ENCODE measurements at regions not wholly inside any gene's neighbourhood (a gene's known extent, or its start where the extent isn't known, plus 50 kb on each side); places are given as distances from the start of the nearest gene placed in this dataset.

- Histone ChIP-seq H3K27me3 (ENCODE audit: control insufficient read depth, insufficient read depth, low read length) (no peaks in the 10 kb centered on the region; the same call in 1 of the 2 replicates), H3K9me1 (ENCODE audit: insufficient read depth, low read length) (no peaks in the 10 kb centered on the region), H3K4me2 (ENCODE audit: low read depth, low read length) (no peak overlapping the region), H3K4ac (ENCODE audit: low read depth, low read length) (no peak overlapping the region), H3K18ac (ENCODE audit: low read depth, low read length) (no peak overlapping the region), H3K4me3 (ENCODE audit: insufficient read depth, low read depth, low read length) (no peak overlapping the region), H4K91ac (ENCODE audit: insufficient read depth, low read depth, low read length) (no peak overlapping the region), H4K20me1 (ENCODE audit: insufficient read depth, low read length) (no peaks in the 10 kb centered on the region), H3K36me3 (ENCODE audit: control insufficient read depth, insufficient read depth, low read length) (no peaks in the 10 kb centered on the region), H3K4me1 (ENCODE audit: control insufficient read depth, insufficient read depth, low read length) (no peaks in the 10 kb centered on the region), H2AK5ac (ENCODE audit: low read depth, low read length) (no peak overlapping the region), H3K9ac (ENCODE audit: low read depth, low read length) (no peak overlapping the region), H3K9me3 (ENCODE audit: control insufficient read depth, insufficient read depth, low read length) (peaks cover 17% of the 10 kb centered on the region; the same call in 1 of the 2 replicates), H2BK5ac (ENCODE audit: low read depth, low read length, poor library complexity, severe bottlenecking) (no peak overlapping the region), H3K79me1 (ENCODE audit: low read depth in 1 of 2, low read length in 2 of 2) (no peaks in the 10 kb centered on the region), H2BK20ac (ENCODE audit: low read depth, low read length) (no peak overlapping the region), H4K8ac (ENCODE audit: low read depth in 2 of 2, low read length in 2 of 2) (no peak overlapping the region), H2AFZ (replicated peaks; ENCODE audit: low read length, poor library complexity) (no peak overlapping the region), H4K5ac (ENCODE audit: low read depth, low read length) (no peak overlapping the region), H3K56ac (ENCODE audit: extremely low read depth, insufficient read depth, low read length) (no peak overlapping the region), H3K27ac (ENCODE audit: insufficient read depth, low read length) (no peak overlapping the region), H2BK120ac (ENCODE audit: low read depth, low read length) (no peak overlapping the region), H3K23ac (ENCODE audit: low read depth, low read length) (no peak overlapping the region), H3K14ac (replicated peaks; ENCODE audit: low read depth, low read length) (no peak overlapping the region), H2BK15ac (ENCODE audit: low read depth, low read length) (no peak overlapping the region), H2AK9ac (replicated peaks; ENCODE audit: low read depth, low read length, poor library complexity) (no peak overlapping the region)
- in situ Hi-C loops (cut with MboI; ENCODE audit: low sequenced_read_pairs), result no loop called here
- ATAC-seq (ENCODE audit: low read depth) (no peak), DNase-seq (no peak)
- WGBS, 2 experiments (ENCODE audit: extremely low coverage in 2 of 2, insufficient read length in 1 of 2), result 25% methylated on average over 2 of the region's 6 CpGs; no CpG with 5 or more reads in 1 of the 2 experiments
- dilution Hi-C loops (cut with HindIII; ENCODE audit: low sequenced_read_pairs, unreplicated experiment), result no loop called here
- TF ChIP-seq MAZ (IDR thresholded peaks at IDR 0.05; ENCODE audit: borderline replicate concordance, low read depth, low read length), result no peak
- BruUV-seq (replicated peaks), result no TSS peak
- POLR2A ChIA-PET (ENCODE audit: unreplicated experiment), result no interaction called here
- CTCF ChIA-PET, result no interaction called here
- intact Hi-C loops (cut with micrococcal nuclease), result no loop called here
These were observed 113.5 kb downstream of the TENT4A start for GRCh38 chr5:6826756-6827155.

Measured in IMR-90 (cell line).